Medulla oblongata (tissue), 1 donor: ENCODE measurements at regions not wholly inside any gene's neighbourhood (a gene's known extent, or its start where the extent isn't known, plus 50 kb on each side); places are given as distances from the start of the nearest gene placed in this dataset.
"Not testable (repeated sequence)": the region's sequence is repeated elsewhere in the genome, so short reads cannot be mapped to it uniquely, and the experiment has no call there.

Source experiments
- DNase-seq: peaks from one replicate; pipeline ENCODE4 v3.0.0-alpha.2; 2015; ENCODE audit errors: extremely low spot score

DNA sequence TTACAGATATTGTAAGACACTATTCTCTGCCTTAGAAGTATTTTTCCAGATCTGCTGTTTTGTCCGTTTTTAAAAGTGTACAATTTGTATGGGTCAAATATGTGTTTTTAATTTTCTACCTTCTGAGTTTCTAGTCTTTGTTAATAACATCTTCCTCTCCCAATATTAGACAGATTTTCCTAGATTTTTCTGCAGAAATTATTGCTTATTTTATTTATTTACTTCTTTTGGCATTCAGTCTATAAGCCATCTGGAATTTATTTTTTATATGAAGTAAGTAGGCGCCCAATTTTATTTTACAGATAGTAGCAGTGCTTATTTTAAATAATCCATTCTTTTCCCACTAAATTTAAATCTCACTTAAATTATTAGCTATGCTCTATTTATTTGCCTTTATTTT, 103.1 kb upstream of the PLEKHG1 start:
- DNase-seq, result no peak

DNA sequence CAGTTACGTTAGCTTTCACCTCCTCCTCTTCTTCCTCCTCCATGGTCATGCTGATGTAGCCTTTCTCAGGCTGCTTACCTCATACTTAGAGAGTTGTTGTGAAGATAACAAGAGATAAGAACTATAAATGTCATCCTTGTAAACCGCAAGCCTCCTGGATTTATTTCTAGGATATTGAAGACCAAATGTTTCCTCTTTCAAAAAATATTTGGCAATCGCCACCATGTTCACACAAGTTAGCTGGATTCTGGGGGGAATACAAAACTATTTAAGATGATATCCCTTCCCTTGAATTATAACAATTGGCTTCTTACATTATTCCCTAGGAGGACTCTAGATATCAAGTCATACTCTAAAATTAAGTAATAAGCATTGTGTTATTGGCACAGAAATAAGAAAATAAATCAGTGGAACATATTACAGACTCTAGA, 99.8 kb upstream of the PLEKHG1 start:
- DNase-seq, result no peak

DNA sequence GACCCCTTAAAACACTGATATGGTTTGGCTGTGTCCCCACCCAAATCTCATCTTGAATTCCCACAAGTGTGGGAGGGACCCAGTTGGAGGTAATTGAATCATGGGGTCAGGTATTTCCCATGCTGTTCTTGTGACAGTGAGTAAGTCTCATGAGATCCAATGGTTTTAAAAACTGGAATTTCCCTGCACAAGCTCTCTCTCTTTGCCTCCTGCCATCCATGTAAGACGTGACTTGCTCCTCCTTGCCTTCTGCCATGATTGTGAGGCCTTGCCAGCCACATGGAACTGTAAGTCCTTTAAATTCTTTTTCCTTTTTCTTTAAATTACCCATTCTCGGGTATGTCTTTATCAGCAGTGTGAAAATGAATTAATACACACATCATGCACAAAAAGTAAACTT, 99.1 kb upstream of the PLEKHG1 start:
- DNase-seq, result not testable (repeated sequence)

DNA sequence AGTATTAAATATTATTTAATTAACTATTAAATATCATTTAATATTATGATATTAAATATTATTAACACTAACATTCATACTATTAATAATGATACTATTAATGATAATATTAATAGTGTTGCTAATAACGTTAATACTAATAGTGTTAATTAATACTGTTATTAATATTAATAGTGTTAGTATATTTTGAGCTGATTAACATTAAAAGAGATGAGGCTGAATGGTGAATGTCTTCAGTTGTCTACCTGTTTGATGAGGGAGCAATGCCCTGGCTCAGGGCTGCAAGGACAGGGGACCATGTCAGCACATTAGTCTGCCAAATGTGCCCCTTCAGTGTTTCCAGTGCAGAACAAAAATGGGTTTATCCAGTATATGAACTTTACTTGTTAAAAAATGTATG, 96.6 kb upstream of the PLEKHG1 start:
- DNase-seq, result no peak

DNA sequence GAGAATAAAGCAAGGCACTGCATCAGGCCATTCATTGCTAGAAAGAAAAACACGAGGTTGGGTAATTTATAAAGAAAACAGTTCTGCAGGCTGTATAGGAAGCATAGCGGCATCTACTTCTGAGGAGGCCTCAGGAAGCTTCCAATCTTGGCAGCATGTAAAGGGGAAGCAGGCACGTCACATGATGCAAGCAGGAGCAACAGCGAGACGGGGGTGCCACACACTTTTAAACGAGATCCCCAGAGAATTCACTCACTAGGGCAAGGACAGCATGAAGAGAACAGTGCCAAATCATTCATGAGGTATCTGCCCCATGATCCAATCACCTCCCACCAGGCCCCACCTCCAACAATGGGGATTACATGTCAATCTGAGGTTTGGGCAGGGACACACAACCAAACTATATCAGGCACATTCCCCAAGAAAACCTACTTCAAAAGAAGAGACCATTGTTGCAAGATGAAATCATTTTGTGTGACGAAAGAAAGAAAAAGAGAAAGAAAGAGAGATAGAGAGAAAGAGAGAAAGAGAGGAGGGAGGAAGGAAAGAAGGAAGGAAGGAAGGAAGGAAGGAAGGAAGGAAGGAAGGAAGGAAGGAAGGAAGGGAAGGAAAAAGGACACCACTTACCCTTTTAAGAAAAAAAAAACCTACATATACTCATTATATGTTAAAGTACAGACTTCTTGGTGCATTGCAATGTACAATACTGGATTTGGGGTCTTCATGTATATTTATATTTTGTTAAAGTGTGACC, 95.9 kb upstream of the PLEKHG1 start:
- no peak for DNase-seq

DNA sequence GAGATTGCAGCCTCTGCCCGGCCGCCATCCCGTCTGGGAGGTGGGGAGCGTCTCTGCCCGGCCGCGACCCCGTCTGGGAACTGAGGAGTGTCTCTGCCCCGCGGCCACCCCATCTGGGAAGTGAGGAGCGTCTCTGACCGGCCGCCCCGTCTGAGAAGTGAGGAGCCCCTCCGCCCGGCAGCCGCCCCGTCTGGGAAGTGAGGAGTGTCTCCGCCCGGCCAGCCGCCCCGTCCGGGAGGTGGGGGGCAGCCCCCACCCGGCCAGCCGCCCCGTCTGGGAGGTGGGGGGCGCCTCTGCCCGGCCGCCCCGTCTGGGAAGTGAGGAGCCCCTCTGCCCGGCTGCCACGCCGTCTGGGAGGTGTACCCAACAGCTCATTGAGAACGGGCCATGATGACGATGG, 92.3 kb upstream of the PLEKHG1 start:
- DNase-seq, result not testable (repeated sequence)

DNA sequence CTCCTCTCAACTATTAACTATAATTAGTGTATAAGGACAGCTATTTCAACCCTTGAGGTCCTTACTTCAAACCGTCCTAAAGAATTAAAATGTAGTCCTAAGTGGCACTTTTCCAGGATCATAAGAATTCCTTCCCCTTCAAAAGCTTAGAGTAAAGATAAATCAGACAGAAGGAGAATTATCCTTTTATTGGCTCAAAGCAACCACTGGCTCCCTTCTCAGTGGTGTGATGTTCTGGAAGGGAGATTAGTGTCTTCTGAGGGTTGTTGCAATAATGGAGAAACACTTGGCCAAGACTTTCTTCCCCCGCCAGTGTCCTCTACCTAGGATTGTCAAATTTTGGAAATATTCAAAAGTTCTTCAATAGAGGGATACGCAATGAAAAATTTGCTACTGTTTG, 89.1 kb upstream of the PLEKHG1 start:
- DNase-seq, result no peak

DNA sequence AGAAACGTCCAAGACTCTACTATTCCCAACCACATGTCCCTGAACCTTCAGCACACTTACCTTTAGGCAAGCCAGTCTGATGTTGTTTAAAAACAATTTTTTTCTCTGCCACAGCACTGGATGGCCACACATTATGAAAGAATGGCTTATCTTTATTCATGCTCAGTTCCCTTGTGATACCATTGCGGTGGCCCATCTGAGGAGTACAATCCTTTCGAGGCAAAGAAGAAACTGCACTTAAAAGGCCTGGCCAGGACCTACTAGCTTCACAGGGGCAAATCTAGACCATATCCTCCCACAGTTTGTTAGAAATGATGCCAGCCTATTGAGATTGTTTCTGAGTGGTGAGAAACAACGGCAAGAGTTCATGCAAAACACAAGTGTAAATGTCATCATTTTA, 88.4 kb upstream of the PLEKHG1 start:
- no peak for DNase-seq

DNA sequence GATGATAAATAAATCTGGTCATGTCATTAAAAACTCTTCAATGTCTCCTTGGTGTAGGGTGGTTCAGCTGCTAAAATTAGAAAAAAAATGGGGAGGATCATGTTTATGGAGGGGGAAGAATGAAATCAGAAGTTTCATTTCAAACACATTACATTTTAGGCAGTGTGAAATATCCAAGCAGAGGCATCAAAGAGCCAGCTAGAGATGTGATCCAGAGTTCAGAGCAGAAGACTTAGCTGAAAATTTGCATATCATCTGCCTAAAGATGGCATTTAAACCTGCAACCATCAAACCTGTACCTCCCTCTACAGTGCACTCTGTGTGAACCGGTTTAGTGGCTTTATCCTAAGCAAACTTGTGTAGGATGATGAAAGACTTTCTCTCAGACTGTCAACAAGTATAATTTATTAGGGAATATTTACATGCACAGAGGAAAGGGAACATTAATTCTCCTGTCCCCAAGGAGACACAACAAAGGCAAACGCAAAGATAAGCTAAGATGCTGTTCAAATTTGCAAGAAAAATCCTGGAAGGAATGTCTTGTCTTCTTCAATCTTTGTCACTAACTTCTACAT, 84.8 kb upstream of the PLEKHG1 start:
- DNase-seq, result no peak

DNA sequence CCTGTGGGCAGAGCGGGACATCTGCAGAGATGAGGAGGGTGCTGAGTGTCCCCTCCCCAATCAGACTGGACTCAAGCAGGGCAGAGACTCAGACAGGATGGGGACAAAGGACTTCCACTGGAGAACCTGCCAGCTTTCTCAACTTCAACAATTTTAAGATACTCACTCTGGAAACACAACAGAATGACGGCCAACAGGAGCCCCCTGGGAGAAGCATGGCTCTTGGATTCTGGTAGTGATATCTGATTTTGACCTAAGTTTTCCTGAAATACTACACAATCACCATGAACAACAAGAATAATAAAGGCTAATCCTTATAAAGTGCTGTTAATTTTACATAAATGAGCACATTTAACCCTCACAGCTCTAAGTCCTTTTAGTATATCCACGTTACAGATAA, 83.5 kb upstream of the PLEKHG1 start:
- DNase-seq, result no peak

DNA sequence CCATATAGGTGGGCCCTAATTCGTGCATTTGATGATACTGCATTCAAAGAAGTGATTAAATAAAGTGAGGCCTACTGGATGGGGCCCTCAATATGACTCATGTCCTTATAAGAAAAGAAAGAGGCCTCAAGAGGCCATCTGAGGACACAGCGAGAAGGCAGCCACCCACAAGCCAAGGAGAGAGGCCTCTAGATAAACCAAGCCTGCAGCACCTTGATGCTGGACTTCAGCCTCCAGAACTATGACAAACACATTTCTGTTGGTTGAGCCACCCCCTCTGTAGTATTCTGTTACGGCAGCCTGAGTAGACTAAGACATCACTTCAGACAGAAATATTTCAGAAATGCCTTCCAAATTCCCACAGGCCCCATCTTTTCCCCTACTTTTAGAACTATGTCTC, 82.5 kb upstream of the PLEKHG1 start:
- DNase-seq, result no peak

DNA sequence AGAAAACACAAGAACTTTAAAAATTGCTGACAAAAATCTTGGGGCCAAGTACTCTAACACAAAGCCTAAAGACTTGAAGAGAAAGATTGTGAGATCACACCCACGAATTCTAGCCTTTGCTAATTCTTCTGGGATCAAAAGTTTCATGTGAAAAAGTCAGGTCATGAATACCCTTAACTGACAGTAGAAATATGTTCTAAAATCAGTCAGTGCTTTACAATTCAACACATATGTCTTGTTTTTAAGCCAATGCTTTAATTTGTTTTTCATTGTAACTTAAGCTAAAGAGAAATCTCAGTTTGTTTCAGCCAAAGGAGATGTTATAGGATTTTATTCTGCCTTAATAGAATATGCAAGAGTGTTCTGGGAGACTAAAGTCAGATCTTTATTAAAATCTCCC, 78.2 kb upstream of the PLEKHG1 start:
- no peak for DNase-seq

DNA sequence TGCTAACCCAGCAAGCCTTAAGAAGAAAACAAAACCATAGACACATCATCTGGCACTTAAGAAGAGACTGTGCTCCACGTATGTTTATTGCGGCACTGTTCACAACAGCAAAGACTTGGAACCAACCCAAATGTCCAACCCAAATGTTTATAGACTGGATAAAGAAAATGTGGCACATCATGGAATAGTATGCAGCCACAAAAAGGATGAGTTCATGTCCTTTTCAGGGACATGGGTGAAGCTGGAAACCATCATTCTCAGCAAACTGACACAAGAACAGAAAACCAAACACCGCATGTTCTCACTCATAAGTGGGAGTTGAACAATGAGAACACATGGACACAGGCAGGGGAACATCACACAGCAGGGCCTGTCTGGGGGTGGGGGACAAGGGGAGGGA, 76.5 kb upstream of the PLEKHG1 start:
- DNase-seq, result not testable (repeated sequence)

DNA sequence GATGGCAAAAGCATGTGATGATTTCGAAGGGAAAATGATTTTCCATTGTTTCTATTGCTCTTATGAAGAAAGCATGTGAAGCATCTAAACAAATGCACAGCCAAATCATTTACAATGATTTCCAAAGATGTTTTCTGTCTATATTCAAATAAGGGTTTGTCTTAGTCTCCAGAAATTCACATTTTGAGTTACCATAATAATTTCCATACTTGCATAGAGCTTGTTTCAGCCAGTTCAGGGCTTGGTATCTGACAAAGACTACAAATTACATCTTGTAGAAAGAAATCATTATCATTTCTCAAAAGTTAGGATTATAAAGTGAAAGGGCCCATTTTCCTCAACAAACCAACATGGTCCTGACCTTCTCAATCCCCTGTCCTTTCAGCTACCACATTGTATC, 74.4 kb upstream of the PLEKHG1 start:
- no peak for DNase-seq

DNA sequence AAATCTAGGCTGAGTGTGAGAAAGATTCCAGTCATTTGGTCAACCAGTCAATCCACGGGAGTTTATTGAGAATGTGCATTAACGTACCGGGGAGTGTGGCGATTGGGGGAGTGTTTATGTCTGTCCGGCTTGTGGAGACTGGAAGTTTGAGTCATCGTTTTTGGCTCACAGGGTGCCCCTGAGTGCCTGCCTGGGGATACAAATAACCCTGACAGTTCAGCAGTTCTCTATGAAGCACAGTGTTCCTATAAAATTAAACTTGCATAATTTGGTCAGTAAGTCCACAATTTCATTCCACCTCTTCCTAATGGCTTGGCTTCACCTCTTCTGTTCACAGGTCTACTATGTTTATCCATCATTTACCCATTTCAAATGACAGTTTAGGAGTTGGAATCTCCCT, 72.6 kb upstream of the PLEKHG1 start:
- no peak for DNase-seq

DNA sequence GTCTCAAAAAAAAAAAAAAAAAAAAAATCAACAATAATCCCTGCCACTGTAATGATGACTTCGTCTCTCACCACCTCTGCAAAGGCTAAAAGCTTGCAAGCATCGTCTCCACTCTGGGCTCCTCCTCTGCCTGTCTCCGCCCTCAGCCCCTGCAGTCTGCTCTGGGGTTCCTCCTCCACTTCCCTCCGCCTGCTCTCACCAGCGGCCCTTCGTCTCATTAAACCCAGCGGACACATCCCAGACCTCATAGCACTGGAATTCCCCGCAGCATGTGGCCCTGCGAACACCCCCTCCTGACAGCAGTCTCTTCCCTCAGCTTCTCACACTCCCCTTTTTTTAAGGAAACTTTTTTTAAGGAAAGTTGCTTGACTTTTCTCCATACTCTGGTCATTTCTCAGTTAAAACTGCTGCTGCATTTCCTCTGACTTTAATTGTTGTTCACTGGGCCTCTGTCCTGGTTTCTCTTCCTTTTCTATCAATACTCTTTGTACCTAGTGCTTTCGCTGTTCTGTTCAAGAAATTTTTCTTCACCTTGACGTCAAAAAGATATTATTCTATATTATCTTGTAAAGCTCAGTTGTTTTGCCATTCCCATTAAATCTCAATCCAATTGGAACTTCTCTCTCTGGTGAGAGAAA, 70.9 kb upstream of the PLEKHG1 start:
- peak; percentile 15 for DNase-seq

DNA sequence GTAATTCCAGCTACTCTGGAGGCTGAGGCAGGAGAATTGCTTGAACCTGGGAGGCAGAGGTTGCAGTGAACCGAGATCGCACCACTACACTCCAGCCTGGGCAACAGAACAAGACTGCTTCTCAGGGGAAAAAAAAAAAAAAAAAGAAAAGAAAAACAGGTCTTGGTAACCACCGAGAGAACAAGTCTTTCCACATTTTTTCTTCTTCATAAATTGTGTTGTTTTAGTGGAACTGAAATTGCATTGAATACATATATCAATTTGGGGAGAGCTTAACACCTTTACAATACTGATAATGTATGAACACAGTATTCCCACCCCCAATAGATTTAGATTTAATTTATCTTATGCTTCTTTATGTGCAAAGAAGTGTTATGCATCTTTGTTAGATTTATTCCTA, 70.0 kb upstream of the PLEKHG1 start:
- no peak for DNase-seq

DNA sequence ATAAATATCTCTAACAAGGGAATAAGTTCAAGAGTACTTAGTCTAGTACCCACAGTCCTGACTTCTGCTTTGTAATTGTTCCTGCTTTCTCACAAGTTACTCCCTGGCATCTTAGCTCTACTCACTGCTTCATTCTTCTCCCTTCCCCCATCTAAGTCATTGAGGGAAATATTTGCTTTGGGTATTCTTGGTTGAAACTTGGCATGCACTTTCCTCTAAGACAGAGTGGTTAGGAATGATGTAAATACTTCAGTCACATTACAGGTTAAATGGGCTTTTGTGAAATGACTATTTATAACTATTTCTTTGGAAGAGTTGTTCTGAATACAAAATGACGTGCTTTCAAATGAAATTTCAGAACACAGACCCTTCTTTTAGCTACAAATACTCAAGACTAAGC, 67.7 kb upstream of the PLEKHG1 start:
- DNase-seq, result no peak

DNA sequence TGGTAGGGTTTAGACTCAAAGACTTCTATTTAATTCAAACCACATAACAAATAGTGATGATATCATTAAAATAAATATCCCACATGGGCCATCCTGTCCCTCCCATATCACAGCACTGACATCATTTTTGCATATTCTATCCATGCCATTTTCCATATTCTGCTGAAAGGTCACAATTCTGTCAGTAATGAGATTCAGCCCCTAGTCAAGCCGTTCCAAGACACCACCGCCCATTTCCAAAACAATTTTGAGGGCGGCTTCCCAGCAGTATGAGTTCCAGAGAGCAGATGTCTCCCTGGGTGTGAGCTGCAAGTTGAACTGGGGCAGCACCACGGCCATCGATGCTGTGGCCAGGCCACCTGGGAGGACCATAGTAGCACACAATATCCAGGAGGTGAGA, 65.1 kb upstream of the PLEKHG1 start:
- no peak for DNase-seq

DNA sequence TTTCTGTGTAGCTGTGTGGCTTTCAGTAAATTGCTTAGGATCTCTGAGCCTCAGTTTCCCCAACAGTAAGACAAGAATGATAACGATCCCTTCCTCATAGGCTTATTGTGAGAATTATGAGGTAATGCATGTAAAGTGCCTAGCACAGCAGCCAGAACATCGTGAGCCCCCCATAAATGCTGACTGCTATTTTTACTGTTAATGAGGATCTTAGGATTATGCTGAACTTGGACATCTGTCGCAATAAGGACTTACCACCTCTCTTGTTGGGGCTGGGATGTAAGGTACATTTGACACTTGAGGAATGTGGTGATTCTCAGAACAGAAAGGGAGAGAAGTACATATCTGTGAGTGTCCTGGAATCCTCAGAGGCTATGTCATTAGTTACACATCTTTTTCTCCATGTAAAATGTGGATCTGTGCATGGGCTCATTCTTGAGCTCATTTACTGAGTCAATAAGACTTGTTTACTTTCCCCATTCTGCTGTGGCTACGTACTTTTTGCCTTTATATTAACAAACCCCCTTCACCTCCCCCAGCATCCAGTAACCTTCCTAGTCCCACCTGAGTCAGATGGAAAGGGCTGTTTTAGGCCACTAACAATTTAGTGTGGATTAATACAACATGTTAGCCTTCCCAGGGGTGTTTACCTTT, 64.4 kb upstream of the PLEKHG1 start:
- no peak for DNase-seq

DNA sequence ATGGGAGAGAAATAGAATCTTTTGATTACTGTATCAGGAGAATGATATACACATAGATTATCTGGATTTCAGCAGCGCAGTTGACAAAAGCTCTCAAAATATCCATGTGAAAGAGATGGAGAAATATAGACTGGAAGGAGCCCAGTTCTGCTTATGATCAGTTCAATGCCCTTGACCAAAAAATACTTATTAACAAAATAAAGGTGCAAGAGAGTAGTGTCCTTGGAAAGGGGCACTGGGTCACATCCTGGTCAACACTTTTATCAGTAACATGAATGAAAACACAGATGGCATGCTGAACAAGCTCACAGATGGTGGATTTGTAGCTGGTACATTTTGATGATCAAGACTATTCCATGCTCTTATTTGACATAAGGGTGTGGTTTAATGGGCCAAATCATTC, 63.9 kb upstream of the PLEKHG1 start:
- no peak for DNase-seq

DNA sequence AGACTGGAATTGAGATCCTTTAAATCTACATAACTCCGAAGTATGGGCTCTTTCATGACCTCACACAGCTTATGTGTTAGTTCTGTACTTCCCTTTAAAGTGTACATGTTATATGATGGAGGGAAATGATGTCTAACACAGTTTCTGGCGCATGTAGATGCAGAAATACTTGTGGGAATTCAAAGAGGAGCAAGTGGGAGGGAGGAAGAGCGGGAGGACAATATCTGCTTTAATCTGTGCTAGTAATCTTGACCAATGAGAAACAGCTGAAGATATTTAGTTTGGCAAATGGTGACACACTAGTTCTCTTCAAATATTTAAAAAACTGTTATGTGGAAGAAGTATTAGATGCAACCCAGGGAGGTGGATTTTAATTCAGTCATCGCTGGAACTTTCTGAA, 62.9 kb upstream of the PLEKHG1 start:
- DNase-seq, result peak; percentile 10

DNA sequence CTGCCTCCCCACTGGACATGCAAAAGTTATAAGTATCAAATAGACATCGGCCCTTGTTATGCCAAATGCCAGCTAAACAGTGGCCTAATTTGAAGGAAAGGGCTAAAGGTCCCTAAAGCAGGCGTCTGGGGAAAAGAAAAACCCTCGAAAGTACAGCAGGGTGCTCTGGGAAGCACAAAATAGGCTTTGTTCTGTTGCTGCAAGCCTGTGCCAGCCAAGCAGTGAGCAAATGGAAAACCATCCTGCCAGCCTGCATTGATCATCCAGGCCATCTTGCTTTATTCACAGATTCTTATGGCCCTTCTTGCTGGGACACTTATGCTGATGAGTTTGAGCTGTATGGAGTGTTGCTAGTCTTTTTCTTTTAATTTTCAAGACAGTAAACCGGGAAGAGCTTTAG, 62.2 kb upstream of the PLEKHG1 start:
- peak; percentile 80 for DNase-seq
